ENCODE measurements at regions not wholly inside any gene's neighbourhood (a gene's known extent, or its start where the extent isn't known, plus 50 kb on each side); places are given as distances from the start of the nearest gene placed in this dataset.

GRCh38 chr1:81109038-81109437 is 691.7 kb upstream of the ADGRL2 start:
- Histone ChIP-seq H3K23ac (ENCODE audit: low read length in 2 of 2) (no peak overlapping the region), H3K18ac (ENCODE audit: low read depth in 1 of 2, low read length in 2 of 2) (peak overlapping the region in 1 of 2 experiments; percentile 11), H2BK15ac (ENCODE audit: low read depth, poor library complexity, severe bottlenecking) (no peak overlapping the region), H3K14ac (ENCODE audit: low read length in 2 of 2) (peak overlapping the region in 1 of 2 experiments; percentile 36), H3K27ac (ENCODE audit: low read length, poor library complexity, severe bottlenecking) (no peak overlapping the region), H3K9ac (ENCODE audit: low read length) (no peak overlapping the region), H2BK5ac (ENCODE audit: low read depth, low read length, poor library complexity, severe bottlenecking) (no peak overlapping the region), H3K36me3 (ENCODE audit: control insufficient read depth in 1 of 2, insufficient read depth in 2 of 2, low read depth in 1 of 2, low read length in 2 of 2) (no peaks in the 10 kb centered on the region), H2BK120ac (ENCODE audit: low read depth, low read length) (no peak overlapping the region), H3K4ac (ENCODE audit: low read depth in 1 of 2, low read length in 2 of 2) (no peak overlapping the region), H3K9me3 (ENCODE audit: control insufficient read depth, low read length) (no peaks in the 10 kb centered on the region), H4K8ac (ENCODE audit: low read length) (no peak overlapping the region), H4K91ac (ENCODE audit: low read length) (no peak overlapping the region), H3K4me1 (ENCODE audit: control insufficient read depth, insufficient read depth, low read depth, low read length) (no peaks in the 10 kb centered on the region), H2BK12ac (ENCODE audit: low read length in 2 of 2) (peak overlapping the region in 1 of 2 experiments; percentile 48), H2AFZ (ENCODE audit: low read depth, low read length) (no peak overlapping the region), H2AK5ac (ENCODE audit: low read length, severe bottlenecking) (no peak overlapping the region), H3K4me3 (ENCODE audit: insufficient read depth in 1 of 2, low read depth in 1 of 2, low read length in 2 of 2) (no peak overlapping the region), H3K4me2 (ENCODE audit: low read length, poor library complexity, severe bottlenecking) (no peak overlapping the region), H3K27me3 (ENCODE audit: control insufficient read depth in 1 of 2, insufficient read depth in 1 of 2, low read length in 2 of 2) (no peaks in the 10 kb centered on the region), H3K79me1 (replicated peaks; ENCODE audit: low read length, poor library complexity, severe bottlenecking) (no peaks in the 10 kb centered on the region)
- WGBS = 82% methylated on average over 4 of the region's 4 CpGs
- DNase-seq = no peak

- Histone ChIP-seq H3K4me2 (ENCODE audit: low read length, poor library complexity, severe bottlenecking) (no peak overlapping the region), H3K36me3 (ENCODE audit: control insufficient read depth in 1 of 2, insufficient read depth in 2 of 2, low read depth in 1 of 2, low read length in 2 of 2) (no peaks in the 10 kb centered on the region), H3K27me3 (ENCODE audit: control insufficient read depth in 1 of 2, insufficient read depth in 1 of 2, low read length in 2 of 2) (no peaks in the 10 kb centered on the region), H2BK120ac (ENCODE audit: low read depth, low read length) (no peak overlapping the region), H3K4ac (ENCODE audit: low read depth in 1 of 2, low read length in 2 of 2) (no peak overlapping the region), H2BK15ac (ENCODE audit: low read depth, poor library complexity, severe bottlenecking) (no peak overlapping the region), H3K23ac (ENCODE audit: low read length in 2 of 2) (no peak overlapping the region), H4K91ac (ENCODE audit: low read length) (no peak overlapping the region), H3K4me1 (ENCODE audit: control insufficient read depth, insufficient read depth, low read depth, low read length) (no peaks in the 10 kb centered on the region), H3K27ac (ENCODE audit: low read length, poor library complexity, severe bottlenecking) (no peak overlapping the region), H3K9ac (ENCODE audit: low read length) (no peak overlapping the region), H2BK12ac (ENCODE audit: low read length in 2 of 2) (no peak overlapping the region), H3K14ac (ENCODE audit: low read length in 2 of 2) (no peak overlapping the region), H3K9me3 (ENCODE audit: control insufficient read depth, low read length) (no peaks in the 10 kb centered on the region), H4K8ac (ENCODE audit: low read length) (no peak overlapping the region), H3K79me1 (replicated peaks; ENCODE audit: low read length, poor library complexity, severe bottlenecking) (no peaks in the 10 kb centered on the region), H2AFZ (ENCODE audit: low read depth, low read length) (no peak overlapping the region), H2BK5ac (ENCODE audit: low read depth, low read length, poor library complexity, severe bottlenecking) (no peak overlapping the region), H3K4me3 (ENCODE audit: insufficient read depth in 1 of 2, low read depth in 1 of 2, low read length in 2 of 2) (no peak overlapping the region), H3K18ac (ENCODE audit: low read depth in 1 of 2, low read length in 2 of 2) (no peak overlapping the region), H2AK5ac (ENCODE audit: low read length, severe bottlenecking) (no peak overlapping the region)
- peak; percentile 1 for DNase-seq
- WGBS = 52% methylated on average over 2 of the region's 3 CpGs
These were observed 702.9 kb upstream of the ADGRL2 start for GRCh38 chr1:81097860-81098259.

GRCh38 chr1:81073580-81073979 is 727.2 kb upstream of the ADGRL2 start:
- Histone ChIP-seq H3K23ac (ENCODE audit: low read length in 2 of 2) (no peak overlapping the region), H3K79me1 (replicated peaks; ENCODE audit: low read length, poor library complexity, severe bottlenecking) (no peaks in the 10 kb centered on the region), H2BK120ac (ENCODE audit: low read depth, low read length) (no peak overlapping the region), H2AFZ (ENCODE audit: low read depth, low read length) (no peak overlapping the region), H3K9ac (ENCODE audit: low read length) (no peak overlapping the region), H3K27ac (ENCODE audit: low read length, poor library complexity, severe bottlenecking) (no peak overlapping the region), H3K4me1 (ENCODE audit: control insufficient read depth, insufficient read depth, low read depth, low read length) (no peaks in the 10 kb centered on the region), H3K4me3 (ENCODE audit: insufficient read depth in 1 of 2, low read depth in 1 of 2, low read length in 2 of 2) (no peak overlapping the region), H3K4ac (ENCODE audit: low read depth in 1 of 2, low read length in 2 of 2) (no peak overlapping the region), H3K14ac (ENCODE audit: low read length in 2 of 2) (no peak overlapping the region), H4K91ac (ENCODE audit: low read length) (no peak overlapping the region), H4K8ac (ENCODE audit: low read length) (no peak overlapping the region), H3K36me3 (ENCODE audit: control insufficient read depth in 1 of 2, insufficient read depth in 2 of 2, low read depth in 1 of 2, low read length in 2 of 2) (no peaks in the 10 kb centered on the region), H3K27me3 (ENCODE audit: control insufficient read depth in 1 of 2, insufficient read depth in 1 of 2, low read length in 2 of 2) (no peaks in the 10 kb centered on the region), H3K4me2 (ENCODE audit: low read length, poor library complexity, severe bottlenecking) (no peak overlapping the region), H2BK12ac (ENCODE audit: low read length in 2 of 2) (no peak overlapping the region), H2BK15ac (ENCODE audit: low read depth, poor library complexity, severe bottlenecking) (no peak overlapping the region), H3K18ac (ENCODE audit: low read depth in 1 of 2, low read length in 2 of 2) (no peak overlapping the region), H3K9me3 (ENCODE audit: control insufficient read depth, low read length) (no peaks in the 10 kb centered on the region), H2BK5ac (ENCODE audit: low read depth, low read length, poor library complexity, severe bottlenecking) (no peak overlapping the region), H2AK5ac (ENCODE audit: low read length, severe bottlenecking) (no peak overlapping the region)
- 100% methylated on average over 1 of the region's 1 CpG for WGBS
- no peak for DNase-seq

- Histone ChIP-seq H3K36me3 (ENCODE audit: control insufficient read depth in 1 of 2, insufficient read depth in 2 of 2, low read depth in 1 of 2, low read length in 2 of 2) (no peaks in the 10 kb centered on the region), H2BK120ac (ENCODE audit: low read depth, low read length) (no peak overlapping the region), H3K9me3 (ENCODE audit: control insufficient read depth, low read length) (no peaks in the 10 kb centered on the region), H2AK5ac (ENCODE audit: low read length, severe bottlenecking) (no peak overlapping the region), H2BK12ac (ENCODE audit: low read length in 2 of 2) (no peak overlapping the region), H3K4me1 (ENCODE audit: control insufficient read depth, insufficient read depth, low read depth, low read length) (no peaks in the 10 kb centered on the region), H3K4ac (ENCODE audit: low read depth in 1 of 2, low read length in 2 of 2) (no peak overlapping the region), H4K91ac (ENCODE audit: low read length) (no peak overlapping the region), H3K23ac (ENCODE audit: low read length in 2 of 2) (no peak overlapping the region), H4K8ac (ENCODE audit: low read length) (no peak overlapping the region), H3K18ac (ENCODE audit: low read depth in 1 of 2, low read length in 2 of 2) (no peak overlapping the region), H2AFZ (ENCODE audit: low read depth, low read length) (no peak overlapping the region), H3K79me1 (replicated peaks; ENCODE audit: low read length, poor library complexity, severe bottlenecking) (no peaks in the 10 kb centered on the region), H2BK15ac (ENCODE audit: low read depth, poor library complexity, severe bottlenecking) (no peak overlapping the region), H2BK5ac (ENCODE audit: low read depth, low read length, poor library complexity, severe bottlenecking) (no peak overlapping the region), H3K4me2 (ENCODE audit: low read length, poor library complexity, severe bottlenecking) (no peak overlapping the region), H3K14ac (ENCODE audit: low read length in 2 of 2) (no peak overlapping the region), H3K27ac (ENCODE audit: low read length, poor library complexity, severe bottlenecking) (no peak overlapping the region), H3K4me3 (ENCODE audit: insufficient read depth in 1 of 2, low read depth in 1 of 2, low read length in 2 of 2) (no peak overlapping the region), H3K27me3 (ENCODE audit: control insufficient read depth in 1 of 2, insufficient read depth in 1 of 2, low read length in 2 of 2) (no peaks in the 10 kb centered on the region), H3K9ac (ENCODE audit: low read length) (no peak overlapping the region)
- DNase-seq = no peak
- no CpG with 5 or more reads among the region's 3 CpGs for WGBS
These were observed 728.6 kb upstream of the ADGRL2 start for GRCh38 chr1:81071969-81072753.

All from mesenchymal stem cell (in vitro differentiated cells and primary cell).